Umbilical cord (tissue), 1 donor: ENCODE measurements at regions not wholly inside any gene's neighbourhood (a gene's known extent, or its start where the extent isn't known, plus 50 kb on each side); places are given as distances from the start of the nearest gene placed in this dataset.

Experiments
- DNase-seq: peaks from one replicate; pipeline ENCODE4 v3.0.0-alpha.2; 2015; ENCODE audit warnings: low spot score

GRCh38 chr20:60570481-60571277 lies 612.5 kb downstream of the CDH26 start:
- DNase-seq = no peak

- DNase-seq = no peak
Measured at GRCh38 chr20:60573003-60573680, 614.9 kb downstream of the CDH26 start.

GRCh38 chr20:60576236-60576635 lies 618.0 kb downstream of the CDH26 start:
- no peak for DNase-seq

GRCh38 chr20:60579941-60580515 lies 621.8 kb downstream of the CDH26 start:
- DNase-seq = no peak

- no peak for DNase-seq
Measured at GRCh38 chr20:60581606-60582115, 623.4 kb downstream of the CDH26 start.

- DNase-seq = no peak
Measured at GRCh38 chr20:60583741-60584140, 625.5 kb downstream of the CDH26 start.

- DNase-seq = no peak
Measured at GRCh38 chr20:60584221-60584620, 626.0 kb downstream of the CDH26 start.

- DNase-seq = no peak
Measured at GRCh38 chr20:60585651-60586050, 627.4 kb downstream of the CDH26 start.

- DNase-seq = no peak
Measured at GRCh38 chr20:60586269-60587050, 628.2 kb downstream of the CDH26 start.

GRCh38 chr20:60587986-60588385 lies 629.8 kb downstream of the CDH26 start:
- no peak for DNase-seq

GRCh38 chr20:60589623-60590022 lies 631.4 kb downstream of the CDH26 start:
- peak; percentile 38 for DNase-seq

- DNase-seq = no peak
Measured at GRCh38 chr20:60591172-60591799, 633.1 kb downstream of the CDH26 start.

GRCh38 chr20:60598528-60598927 lies 640.3 kb downstream of the CDH26 start:
- no peak for DNase-seq

GRCh38 chr20:60599381-60599780 lies 641.2 kb downstream of the CDH26 start:
- no peak for DNase-seq

- no peak for DNase-seq
Measured at GRCh38 chr20:60600036-60600435, 641.8 kb downstream of the CDH26 start.

GRCh38 chr20:60624066-60624465 lies 628.0 kb upstream of the CDH4 start:
- no peak for DNase-seq

GRCh38 chr20:60627751-60628565 lies 624.1 kb upstream of the CDH4 start:
- no peak for DNase-seq

GRCh38 chr20:60628749-60629148 lies 623.3 kb upstream of the CDH4 start:
- DNase-seq = no peak

- no peak for DNase-seq
Measured at GRCh38 chr20:60629206-60629605, 622.9 kb upstream of the CDH4 start.

GRCh38 chr20:60630609-60631008 lies 621.5 kb upstream of the CDH4 start:
- no peak for DNase-seq
